Liver (tissue), 7 donors: ENCODE measurements at regions not wholly inside any gene's neighbourhood (a gene's known extent, or its start where the extent isn't known, plus 50 kb on each side); places are given as distances from the start of the nearest gene placed in this dataset.

Experiments used
- DNase-seq: peaks from one replicate; pipeline ENCODE4 v3.0.0-alpha.2; 2017; ENCODE audit warnings: low spot score
- H3K27ac ChIP-seq, 2 donors: one replicate each; pipeline ENCODE4 v1.7.0; 2013; ENCODE audit warnings: inconsistent platforms in 2 of 2, low read length in 2 of 2, control low read depth in 1 of 2, low read depth in 1 of 2, mild to moderate bottlenecking in 1 of 2
- H3K27me3 ChIP-seq, 4 donors: one replicate each; pipeline versions ENCODE4 v1.6.1 to v1.7.0; 2013; ENCODE audit warnings: low read length in 3 of 4, inconsistent platforms in 1 of 4, mild to moderate bottlenecking in 1 of 4, moderate library complexity in 1 of 4; ENCODE audit not compliant: control insufficient read depth in 4 of 4, insufficient read depth in 4 of 4
- H3K36me3 ChIP-seq, 4 donors: one replicate each; pipeline versions ENCODE4 v1.6.1 to v1.7.0; 2013; ENCODE audit warnings: low read length in 3 of 4, mild to moderate bottlenecking in 3 of 4, low read depth in 1 of 4, moderate library complexity in 1 of 4; ENCODE audit not compliant: control insufficient read depth in 4 of 4, insufficient read depth in 3 of 4
- H3K4me1 ChIP-seq, 4 donors: one replicate each; pipeline versions ENCODE4 v1.6.1 to v1.7.0; 2013; ENCODE audit warnings: low read length in 3 of 4, mild to moderate bottlenecking in 3 of 4, moderate library complexity in 1 of 4; ENCODE audit not compliant: control insufficient read depth in 4 of 4, insufficient read depth in 4 of 4
- H3K4me3 ChIP-seq, 3 donors: one replicate each; pipeline versions ENCODE4 v1.6.1 to v1.7.0; 2013; ENCODE audit warnings: low read length in 3 of 3, control low read depth in 1 of 3, low read depth in 1 of 3, mild to moderate bottlenecking in 1 of 3
- H3K9ac ChIP-seq, 2 donors: one replicate each; pipeline ENCODE4 v1.7.0; 2013; ENCODE audit warnings: low read length in 2 of 2, mild to moderate bottlenecking in 2 of 2, moderate library complexity in 2 of 2, control low read depth in 1 of 2, low read depth in 1 of 2
- H3K9me3 ChIP-seq, 4 donors: one replicate each; pipeline versions ENCODE4 v1.6.1 to v1.7.0; 2013; ENCODE audit warnings: low read length in 3 of 4; ENCODE audit not compliant: control insufficient read depth in 4 of 4
- ATF3 ChIP-seq: IDR thresholded peaks from 2 replicates; pipeline ENCODE4 v1.6.1; 2016; ENCODE audit warnings: antibody characterized with exemption
- EGR1 ChIP-seq, 2 donors: IDR thresholded peaks; 2 replicates each; pipeline ENCODE4 v1.6.1; 2016 to 2018; ENCODE audit warnings: antibody characterized with exemption in 2 of 2, low read depth in 2 of 2
- FOXA1 ChIP-seq: IDR thresholded peaks from 2 replicates; pipeline ENCODE4 v1.6.1; 2016; ENCODE audit warnings: antibody characterized with exemption
- FOXA2 ChIP-seq: IDR thresholded peaks from 2 replicates; pipeline ENCODE4 v1.6.1; 2016; ENCODE audit warnings: antibody characterized with exemption
- GABPA ChIP-seq, 2 donors: IDR thresholded peaks in 1 of 2; conservative IDR thresholded peaks in 1 of 2; 2 replicates each; pipeline ENCODE4 v1.6.1; 2016; ENCODE audit warnings: antibody characterized with exemption in 2 of 2, mild to moderate bottlenecking in 1 of 2, moderate library complexity in 1 of 2
- HNF4A ChIP-seq, 2 donors: conservative IDR thresholded peaks; 2 replicates each; pipeline ENCODE4 v1.6.1; 2016; ENCODE audit warnings: antibody characterized with exemption in 2 of 2, mild to moderate bottlenecking in 2 of 2
- HNF4G ChIP-seq: IDR thresholded peaks from 2 replicates; pipeline ENCODE4 v1.6.1; 2016; ENCODE audit warnings: antibody characterized with exemption
- JUND ChIP-seq, 2 donors: IDR thresholded peaks; 2 replicates each; pipeline ENCODE4 v1.6.1; 2016; ENCODE audit warnings: antibody characterized with exemption in 2 of 2
- MAX ChIP-seq: IDR thresholded peaks from 2 replicates; pipeline ENCODE4 v1.6.1; 2016; ENCODE audit warnings: antibody characterized with exemption
- NR2F2 ChIP-seq: IDR thresholded peaks from 2 replicates; pipeline ENCODE4 v1.6.1; 2016; ENCODE audit warnings: antibody characterized with exemption
- RAD21 ChIP-seq, 2 donors: IDR thresholded peaks; 2 replicates each; pipeline ENCODE4 v1.6.1; 2016; ENCODE audit warnings: antibody characterized with exemption in 2 of 2, mild to moderate bottlenecking in 2 of 2
- REST ChIP-seq: IDR thresholded peaks from 2 replicates; pipeline ENCODE4 v1.6.1; 2016; ENCODE audit warnings: antibody characterized with exemption, mild to moderate bottlenecking
- RXRA ChIP-seq, 2 donors: IDR thresholded peaks; 2 replicates each; pipeline ENCODE4 v1.6.1; 2017 to 2018; ENCODE audit warnings: antibody characterized with exemption in 2 of 2, mild to moderate bottlenecking in 1 of 2
- SP1 ChIP-seq: IDR thresholded peaks from 2 replicates; pipeline ENCODE4 v1.6.1; 2018; ENCODE audit warnings: antibody characterized with exemption, mild to moderate bottlenecking
- TAF1 ChIP-seq: conservative IDR thresholded peaks from 2 replicates; pipeline ENCODE4 v1.6.1; 2016; ENCODE audit warnings: antibody characterized with exemption, mild to moderate bottlenecking
- YY1 ChIP-seq: IDR thresholded peaks from 2 replicates; pipeline ENCODE4 v1.6.1; 2016; ENCODE audit warnings: antibody characterized with exemption, mild to moderate bottlenecking
- ZBTB33 ChIP-seq: IDR thresholded peaks from 2 replicates; pipeline ENCODE4 v1.6.1; 2016; ENCODE audit warnings: antibody characterized with exemption
- WGBS: extraction: QIAGEN DNeasy Blood & Tissue Kit; methylation state at CpG from one replicate; pipeline ENCODE4 v1.1.7; 2013; 5-methylcytosine and 5-hydroxymethylcytosine counted together
- donor health status: healthy.
- donor health status: healthy.
- donor health status: healthy.
- donor health status: healthy.

GRCh38 chr15:35852818-35853624, 307.1 kb upstream of the DPH6 start:
- Histone ChIP-seq H3K27me3 (no peaks in the 10 kb centered on the region), H3K36me3 (no peaks in the 10 kb centered on the region), H3K27ac (no peak overlapping the region), H3K9ac (no peak overlapping the region), H3K4me1 (no peaks in the 10 kb centered on the region), H3K9me3 (no peaks in the 10 kb centered on the region), H3K4me3 (no peak overlapping the region)
- TF ChIP-seq ZBTB33 = no peak
- no peak for TF ChIP-seq MAX
- TF ChIP-seq JUND (IDR thresholded peaks at IDR 0.05) = no peak
- TF ChIP-seq RXRA (IDR thresholded peaks at IDR 0.05) = no peak
- TF ChIP-seq YY1 = no peak
- no peak for TF ChIP-seq ATF3
- no peak for TF ChIP-seq HNF4A (conservative IDR thresholded peaks at IDR 0.05)
- no peak for TF ChIP-seq NR2F2
- TF ChIP-seq REST = no peak
- TF ChIP-seq SP1 = no peak
- TF ChIP-seq RAD21 (IDR thresholded peaks at IDR 0.05) = no peak
- TF ChIP-seq TAF1 = no peak
- TF ChIP-seq GABPA (IDR thresholded peaks at IDR 0.05 in 1 of 2, conservative IDR thresholded peaks at IDR 0.05 in 1 of 2) = no peak
- WGBS = 93% methylated on average over 6 of the region's 6 CpGs
- DNase-seq = no peak

GRCh38 chr15:35854316-35854715, 308.4 kb upstream of the DPH6 start:
- 89% methylated on average over 3 of the region's 3 CpGs for WGBS

More at GRCh38 chr15:35854316-35854715, 308.4 kb upstream of the DPH6 start:
- H3K4me1 ChIP-seq = no peaks in the 10 kb centered on the region
- H3K36me3 ChIP-seq = no peaks in the 10 kb centered on the region
- TF ChIP-seq ATF3 (no peak), FOXA2 (no peak), YY1 (no peak), HNF4G (no peak), ZBTB33 (no peak), FOXA1 (no peak), HNF4A (conservative IDR thresholded peaks at IDR 0.05) (no peak), REST (no peak), EGR1 (IDR thresholded peaks at IDR 0.05; ENCODE audit: low read depth in 2 of 2) (no peak), NR2F2 (no peak), MAX (no peak), GABPA (IDR thresholded peaks at IDR 0.05 in 1 of 2, conservative IDR thresholded peaks at IDR 0.05 in 1 of 2) (no peak), TAF1 (no peak)
- no peaks in the 10 kb centered on the region for H3K9me3 ChIP-seq
- no peak for DNase-seq
- H3K27ac ChIP-seq = no peak overlapping the region
- no peak overlapping the region for H3K4me3 ChIP-seq
- no peak overlapping the region for H3K9ac ChIP-seq
- H3K27me3 ChIP-seq = no peaks in the 10 kb centered on the region
